AG04450 (cell line): ENCODE measurements at regions not wholly inside any gene's neighbourhood (a gene's known extent, or its start where the extent isn't known, plus 50 kb on each side); places are given as distances from the start of the nearest gene placed in this dataset.
A peak's percentile ranks its signal among the peaks of the same experiment; 100 is the strongest.

Experiments used
- CTCF ChIA-PET: fragments of 300-600, 350-600 bp; formaldehyde crosslinking; extraction: SDS; loops from one replicate; lab custom pipeline; 2022; ENCODE audit warnings: antibody characterized with exemption, inconsistent platforms; lab: Charles Lee
- POLR2A ChIA-PET: fragments of 350-600 bp; formaldehyde crosslinking; extraction: SDS; loops from one replicate; lab custom pipeline; 2021; ENCODE audit warnings: antibody characterized with exemption, inconsistent platforms; lab: Yijun Ruan, JAX
- DNase-seq: peaks from one replicate; pipeline ENCODE4 v3.0.0-alpha.2; 2011; ENCODE audit warnings: low read depth, low spot score
- H3K27ac ChIP-seq: one replicate; pipeline ENCODE4 v1.5.1; 2012; ENCODE audit warnings: low read depth, low read length, control low read depth
- H3K27me3 ChIP-seq: one replicate; pipeline ENCODE4 v1.6.0; 2012; ENCODE audit warnings: low read length; ENCODE audit not compliant: control insufficient read depth, insufficient read depth
- H3K4me3 ChIP-seq: 2 replicates; pipeline ENCODE4 v1.5.1; 2011; ENCODE audit warnings: mild to moderate bottlenecking, low read depth, low read length, control low read depth
- H3K9me3 ChIP-seq: 2 replicates; pipeline ENCODE4 v1.5.1; 2012; ENCODE audit warnings: low read length; ENCODE audit not compliant: control insufficient read depth, insufficient read depth
- CTCF ChIP-seq: IDR thresholded peaks from 2 replicates; pipeline ENCODE4 v1.5.1; 2011; ENCODE audit warnings: low read depth, low read length, control low read depth, inconsistent platforms

- no peaks in the 10 kb centered on the region for H3K9me3 ChIP-seq
- ChIA-PET POLR2A (no interaction called here), CTCF (no interaction called here)
- TF ChIP-seq CTCF, result no peak
- H3K27ac ChIP-seq, result peak overlapping the region; percentile 31
- no peak overlapping the region for H3K4me3 ChIP-seq
- no peak for DNase-seq
- H3K27me3 ChIP-seq, result no peaks in the 10 kb centered on the region
Observed at GRCh38 chr7:93014410-93014809, 103.4 kb downstream of the SAMD9 start.

- TF ChIP-seq CTCF, result no peak
- Histone ChIP-seq H3K4me3 (no peak overlapping the region), H3K27ac (peak overlapping the region; percentile 47), H3K9me3 (no peaks in the 10 kb centered on the region), H3K27me3 (no peaks in the 10 kb centered on the region)
- no peak for DNase-seq
- ChIA-PET POLR2A (interaction anchor here (0.6 kb wide), 1 partner anchor 401 kb away, joined by 3 read pairs; no protein-coding TSS in a partner anchor), CTCF (no interaction called here)
Observed at GRCh38 chr7:93013446-93014061, 104.2 kb downstream of the SAMD9 start.

- Histone ChIP-seq H3K9me3 (no peaks in the 10 kb centered on the region), H3K4me3 (no peak overlapping the region), H3K27me3 (no peaks in the 10 kb centered on the region), H3K27ac (peak overlapping the region; percentile 50)
- TF ChIP-seq CTCF, result no peak
- peak; percentile 89 for DNase-seq
- ChIA-PET POLR2A (interaction anchor here (0.6 to 1.0 kb wide), 3 partner anchors 28 to 221 kb away, joined by 3 to 9 read pairs (median 3); partner anchors contain the start of gene VPS50), CTCF (interaction anchor here (0.7 to 2.2 kb wide), 7 partner anchors 11 to 1132 kb away, joined by 3 to 8 read pairs (median 4); partner anchors contain the start of genes CDK6 and FAM133B)
Observed at GRCh38 chr7:93011351-93012294, 106.2 kb downstream of the SAMD9 start.

- Histone ChIP-seq H3K27me3 (no peaks in the 10 kb centered on the region), H3K9me3 (no peaks in the 10 kb centered on the region), H3K27ac (no peak overlapping the region), H3K4me3 (no peak overlapping the region)
- POLR2A ChIA-PET, result no interaction called here
- TF ChIP-seq CTCF, result no peak
- CTCF ChIA-PET, result interaction anchor here (0.6 kb wide), 1 partner anchor 13 kb away, joined by 3 read pairs; no protein-coding TSS in a partner anchor
- no peak for DNase-seq
Observed at GRCh38 chr7:93008833-93009232, 108.9 kb downstream of the SAMD9 start.
